ENCODE measurements at regions not wholly inside any gene's neighbourhood (a gene's known extent, or its start where the extent isn't known, plus 50 kb on each side); places are given as distances from the start of the nearest gene placed in this dataset.
A peak's percentile ranks its signal among the peaks of the same experiment; 100 is the strongest.

- no peaks in the 10 kb centered on the region for H3K36me3 ChIP-seq (ENCODE audit: control insufficient read depth in 2 of 2, insufficient read depth in 2 of 2, low read length in 1 of 2)
- WGBS: 97% methylated on average over 3 of the region's 3 CpGs
- H3K4me1 ChIP-seq (ENCODE audit: control insufficient read depth in 2 of 2, insufficient read depth in 2 of 2, low read length in 2 of 2): no peaks in the 10 kb centered on the region
- no peaks in the 10 kb centered on the region for H3K9me3 ChIP-seq (ENCODE audit: control insufficient read depth in 2 of 2, insufficient read depth in 1 of 2, low read length in 1 of 2)
- DNase-seq (ENCODE audit: low read depth in 6 of 9, low spot score in 9 of 9): no peak
- no peaks in the 10 kb centered on the region for H3K27me3 ChIP-seq (ENCODE audit: control insufficient read depth in 2 of 2, insufficient read depth in 1 of 2, low read length in 1 of 2)
- no peak overlapping the region for H3K27ac ChIP-seq (ENCODE audit: low read depth in 1 of 2, low read length in 1 of 2)
- no peak overlapping the region for H3K4me3 ChIP-seq (ENCODE audit: low read length in 2 of 2)
Measured at GRCh38 chr22:34493486-34493885, 572.5 kb upstream of the ISX start.

DNA sequence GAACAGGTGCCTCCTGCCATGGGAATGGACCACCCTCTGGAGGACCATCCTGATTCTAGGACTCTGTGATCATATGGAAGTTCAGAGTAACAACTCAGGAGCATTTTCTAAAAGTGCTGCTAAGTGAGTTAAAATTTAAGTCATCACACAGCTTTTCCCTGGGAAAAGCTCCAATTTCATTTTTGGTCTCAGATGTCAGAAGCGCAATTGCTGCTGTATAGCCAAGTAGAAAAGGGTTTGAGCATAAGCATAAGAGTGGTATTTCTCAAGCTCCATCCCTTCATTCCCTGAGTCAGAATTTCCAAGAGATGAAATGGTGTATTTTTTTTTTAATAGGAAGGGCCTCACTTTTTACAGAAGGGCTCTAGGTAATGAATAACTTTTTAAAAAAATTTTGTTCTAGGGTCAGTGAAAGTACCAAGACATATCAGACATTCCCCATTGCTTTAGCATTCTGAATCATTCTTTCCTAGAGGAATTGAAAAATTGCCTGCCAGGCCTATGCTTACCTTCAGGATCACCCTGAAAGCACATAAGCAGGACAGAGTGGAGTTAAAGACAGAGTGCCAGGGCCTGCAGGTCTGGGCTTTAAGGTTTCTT, 564.5 kb upstream of the ISX start:
- H3K4me1 ChIP-seq (ENCODE audit: control insufficient read depth in 2 of 2, insufficient read depth in 2 of 2, low read length in 2 of 2): no peaks in the 10 kb centered on the region
- H3K4me3 ChIP-seq (ENCODE audit: low read length in 2 of 2): no peak overlapping the region
- H3K27me3 ChIP-seq (ENCODE audit: control insufficient read depth in 2 of 2, insufficient read depth in 1 of 2, low read length in 1 of 2): no peaks in the 10 kb centered on the region
- DNase-seq (ENCODE audit: low read depth in 6 of 9, low spot score in 9 of 9): no peak
- H3K36me3 ChIP-seq (ENCODE audit: control insufficient read depth in 2 of 2, insufficient read depth in 2 of 2, low read length in 1 of 2): no peaks in the 10 kb centered on the region
- peaks cover 0 to 4% of the 10 kb centered on the region in 2 donors for H3K9me3 ChIP-seq (ENCODE audit: control insufficient read depth in 2 of 2, insufficient read depth in 1 of 2, low read length in 1 of 2)
- no peak overlapping the region for H3K27ac ChIP-seq (ENCODE audit: low read depth in 1 of 2, low read length in 1 of 2)
- 90% methylated on average over 1 of the region's 1 CpG for WGBS

DNA sequence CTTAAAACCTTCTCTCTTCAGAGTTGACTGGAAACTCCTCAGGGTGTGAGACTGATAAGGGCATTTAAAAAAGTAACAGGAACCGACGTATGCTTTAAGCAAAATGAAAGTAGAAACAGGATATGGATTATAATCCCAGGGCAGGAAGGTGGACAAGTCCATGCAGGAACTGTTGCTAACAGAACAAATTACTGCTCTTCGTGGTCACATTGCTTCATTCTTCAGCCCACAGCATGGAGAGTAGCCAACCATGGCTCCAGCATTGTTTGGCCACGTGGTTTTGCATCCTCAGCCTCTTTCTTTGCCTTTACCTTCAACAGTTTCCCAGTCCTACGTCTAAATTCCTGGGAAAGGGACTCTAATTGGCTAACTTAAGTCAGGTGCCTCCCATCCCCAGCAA, 563.1 kb upstream of the ISX start:
- Histone ChIP-seq H3K9me3 (ENCODE audit: control insufficient read depth in 2 of 2, insufficient read depth in 1 of 2, low read length in 1 of 2) (peaks cover 0 to 4% of the 10 kb centered on the region in 2 donors), H3K27me3 (ENCODE audit: control insufficient read depth in 2 of 2, insufficient read depth in 1 of 2, low read length in 1 of 2) (no peaks in the 10 kb centered on the region), H3K4me1 (ENCODE audit: control insufficient read depth in 2 of 2, insufficient read depth in 2 of 2, low read length in 2 of 2) (no peaks in the 10 kb centered on the region), H3K36me3 (ENCODE audit: control insufficient read depth in 2 of 2, insufficient read depth in 2 of 2, low read length in 1 of 2) (no peaks in the 10 kb centered on the region), H3K4me3 (ENCODE audit: low read length in 2 of 2) (no peak overlapping the region), H3K27ac (ENCODE audit: low read depth in 1 of 2, low read length in 1 of 2) (peak overlapping the region in 1 of 2 donors; percentile 8)
- DNase-seq (ENCODE audit: low read depth in 6 of 9, low spot score in 9 of 9): no peak
- WGBS: 47% methylated on average over 5 of the region's 5 CpGs

DNA sequence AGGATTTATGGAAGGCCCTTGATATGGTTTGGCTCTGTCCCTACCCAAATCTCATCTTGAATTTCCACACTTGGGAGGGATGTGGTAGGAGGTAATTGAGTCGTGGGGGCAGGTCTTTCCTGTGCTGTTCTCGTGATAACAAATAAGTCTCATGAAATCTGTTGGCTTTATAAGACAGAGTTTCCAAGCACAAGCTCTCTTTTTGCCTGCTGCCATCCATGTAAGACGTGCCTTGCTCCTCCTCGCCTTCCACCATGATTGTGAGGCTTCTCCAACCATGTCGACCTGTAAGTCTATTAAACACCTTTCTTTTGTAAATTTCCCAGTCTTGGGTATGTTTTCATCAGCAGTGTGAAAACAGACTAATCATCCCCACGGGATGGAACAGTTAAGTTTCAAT, 557.2 kb upstream of the ISX start:
- no peak overlapping the region for H3K4me3 ChIP-seq (ENCODE audit: low read length in 2 of 2)
- no peak overlapping the region for H3K27ac ChIP-seq (ENCODE audit: low read depth in 1 of 2, low read length in 1 of 2)
- WGBS: 71% methylated on average over 6 of the region's 6 CpGs
- no peak for DNase-seq (ENCODE audit: low read depth in 6 of 9, low spot score in 9 of 9)
- H3K9me3 ChIP-seq (ENCODE audit: control insufficient read depth in 2 of 2, insufficient read depth in 1 of 2, low read length in 1 of 2): peaks cover 0 to 4% of the 10 kb centered on the region in 2 donors
- no peaks in the 10 kb centered on the region for H3K27me3 ChIP-seq (ENCODE audit: control insufficient read depth in 2 of 2, insufficient read depth in 1 of 2, low read length in 1 of 2)
- no peaks in the 10 kb centered on the region for H3K36me3 ChIP-seq (ENCODE audit: control insufficient read depth in 2 of 2, insufficient read depth in 2 of 2, low read length in 1 of 2)
- H3K4me1 ChIP-seq (ENCODE audit: control insufficient read depth in 2 of 2, insufficient read depth in 2 of 2, low read length in 2 of 2): no peaks in the 10 kb centered on the region

DNA sequence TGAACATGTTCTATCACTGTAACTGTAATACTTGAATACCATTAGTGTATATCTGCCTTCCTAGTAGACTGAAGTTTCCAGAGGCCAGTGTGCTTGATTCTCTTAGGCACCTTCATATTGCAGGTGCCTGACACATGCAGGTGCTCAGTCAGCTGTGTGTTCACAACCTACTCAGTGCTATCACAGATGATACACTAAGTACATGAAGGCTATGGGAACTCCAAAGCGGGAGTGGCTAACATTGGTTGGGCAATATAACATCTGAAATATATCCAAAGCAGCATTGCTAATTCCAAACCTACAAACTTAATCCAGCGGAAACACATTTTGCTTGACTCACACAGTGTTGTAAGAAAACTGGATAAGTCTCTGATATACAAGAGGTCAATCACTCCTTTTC, 539.3 kb upstream of the ISX start:
- Histone ChIP-seq H3K36me3 (ENCODE audit: control insufficient read depth in 2 of 2, insufficient read depth in 2 of 2, low read length in 1 of 2) (no peaks in the 10 kb centered on the region), H3K27me3 (ENCODE audit: control insufficient read depth in 2 of 2, insufficient read depth in 1 of 2, low read length in 1 of 2) (no peaks in the 10 kb centered on the region), H3K4me3 (ENCODE audit: low read length in 2 of 2) (no peak overlapping the region), H3K4me1 (ENCODE audit: control insufficient read depth in 2 of 2, insufficient read depth in 2 of 2, low read length in 2 of 2) (no peaks in the 10 kb centered on the region), H3K9me3 (ENCODE audit: control insufficient read depth in 2 of 2, insufficient read depth in 1 of 2, low read length in 1 of 2) (no peaks in the 10 kb centered on the region), H3K27ac (ENCODE audit: low read depth in 1 of 2, low read length in 1 of 2) (no peak overlapping the region)
- no peak for DNase-seq (ENCODE audit: low read depth in 6 of 9, low spot score in 9 of 9)
- WGBS: 93% methylated on average over 2 of the region's 2 CpGs

GRCh38 chr22:34534101-34534500, 531.9 kb upstream of the ISX start:
- Histone ChIP-seq H3K36me3 (ENCODE audit: control insufficient read depth in 2 of 2, insufficient read depth in 2 of 2, low read length in 1 of 2) (no peaks in the 10 kb centered on the region), H3K9me3 (ENCODE audit: control insufficient read depth in 2 of 2, insufficient read depth in 1 of 2, low read length in 1 of 2) (peaks cover 0 to 3% of the 10 kb centered on the region in 2 donors), H3K27me3 (ENCODE audit: control insufficient read depth in 2 of 2, insufficient read depth in 1 of 2, low read length in 1 of 2) (no peaks in the 10 kb centered on the region), H3K4me3 (ENCODE audit: low read length in 2 of 2) (no peak overlapping the region), H3K27ac (ENCODE audit: low read depth in 1 of 2, low read length in 1 of 2) (no peak overlapping the region), H3K4me1 (ENCODE audit: control insufficient read depth in 2 of 2, insufficient read depth in 2 of 2, low read length in 2 of 2) (no peaks in the 10 kb centered on the region)
- 71% methylated on average over 4 of the region's 4 CpGs for WGBS
- no peak for DNase-seq (ENCODE audit: low read depth in 6 of 9, low spot score in 9 of 9)

GRCh38 chr22:34567367-34567766, 498.6 kb upstream of the ISX start:
- Histone ChIP-seq H3K36me3 (ENCODE audit: control insufficient read depth in 2 of 2, insufficient read depth in 2 of 2, low read length in 1 of 2) (no peaks in the 10 kb centered on the region), H3K27me3 (ENCODE audit: control insufficient read depth in 2 of 2, insufficient read depth in 1 of 2, low read length in 1 of 2) (no peaks in the 10 kb centered on the region), H3K4me1 (ENCODE audit: control insufficient read depth in 2 of 2, insufficient read depth in 2 of 2, low read length in 2 of 2) (no peaks in the 10 kb centered on the region), H3K9me3 (ENCODE audit: control insufficient read depth in 2 of 2, insufficient read depth in 1 of 2, low read length in 1 of 2) (no peaks in the 10 kb centered on the region), H3K4me3 (ENCODE audit: low read length in 2 of 2) (no peak overlapping the region), H3K27ac (ENCODE audit: low read depth in 1 of 2, low read length in 1 of 2) (no peak overlapping the region)
- 92% methylated on average over 4 of the region's 4 CpGs for WGBS
- no peak for DNase-seq (ENCODE audit: low read depth in 6 of 9, low spot score in 9 of 9)

DNA sequence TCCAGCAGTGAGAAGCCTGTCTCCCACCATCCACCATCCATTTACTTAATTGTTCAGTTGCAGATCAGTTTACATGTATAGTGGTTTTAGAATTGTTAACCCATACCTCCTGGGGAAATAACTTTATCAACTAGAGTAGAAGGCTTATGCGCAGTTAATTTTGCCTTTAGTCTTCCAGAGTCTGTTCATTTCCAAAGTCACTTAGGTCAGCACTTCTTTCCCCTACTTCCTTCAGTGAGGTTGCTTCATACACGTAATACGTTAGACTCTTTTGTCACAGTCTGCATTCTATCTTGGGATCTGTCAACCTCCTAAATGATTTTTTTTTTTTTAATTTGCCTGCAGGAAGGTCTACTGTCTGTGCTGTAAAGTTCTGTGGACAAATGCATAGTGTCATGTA, 495.6 kb upstream of the ISX start:
- H3K9me3 ChIP-seq (ENCODE audit: control insufficient read depth in 2 of 2, insufficient read depth in 1 of 2, low read length in 1 of 2): no peaks in the 10 kb centered on the region
- 86% methylated on average over 3 of the region's 3 CpGs for WGBS
- H3K27me3 ChIP-seq (ENCODE audit: control insufficient read depth in 2 of 2, insufficient read depth in 1 of 2, low read length in 1 of 2): no peaks in the 10 kb centered on the region
- H3K36me3 ChIP-seq (ENCODE audit: control insufficient read depth in 2 of 2, insufficient read depth in 2 of 2, low read length in 1 of 2): no peaks in the 10 kb centered on the region
- H3K4me1 ChIP-seq (ENCODE audit: control insufficient read depth in 2 of 2, insufficient read depth in 2 of 2, low read length in 2 of 2): no peaks in the 10 kb centered on the region
- no peak for DNase-seq (ENCODE audit: low read depth in 6 of 9, low spot score in 9 of 9)
- no peak overlapping the region for H3K27ac ChIP-seq (ENCODE audit: low read depth in 1 of 2, low read length in 1 of 2)
- no peak overlapping the region for H3K4me3 ChIP-seq (ENCODE audit: low read length in 2 of 2)

DNA sequence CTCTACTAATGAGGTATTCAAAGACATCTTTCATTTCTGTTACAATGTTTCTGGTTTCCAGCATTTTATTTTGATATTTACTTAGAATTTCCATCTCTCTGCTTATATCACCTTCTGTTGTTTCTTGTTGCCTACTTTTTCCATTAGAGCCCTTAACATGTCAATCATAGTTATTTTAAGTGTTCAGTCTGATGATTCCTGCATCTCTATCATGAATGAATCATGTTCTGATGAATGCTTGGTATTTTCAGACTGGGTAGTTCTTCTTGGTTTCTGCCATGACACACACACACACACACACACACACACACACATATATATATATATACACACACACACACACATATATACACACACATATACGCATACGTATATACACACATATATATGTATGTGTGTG, 486.4 kb upstream of the ISX start:
- Histone ChIP-seq H3K9me3 (ENCODE audit: control insufficient read depth in 2 of 2, insufficient read depth in 1 of 2, low read length in 1 of 2) (no peaks in the 10 kb centered on the region), H3K4me3 (ENCODE audit: low read length in 2 of 2) (no peak overlapping the region), H3K36me3 (ENCODE audit: control insufficient read depth in 2 of 2, insufficient read depth in 2 of 2, low read length in 1 of 2) (no peaks in the 10 kb centered on the region), H3K27me3 (ENCODE audit: control insufficient read depth in 2 of 2, insufficient read depth in 1 of 2, low read length in 1 of 2) (no peaks in the 10 kb centered on the region), H3K27ac (ENCODE audit: low read depth in 1 of 2, low read length in 1 of 2) (no peak overlapping the region), H3K4me1 (ENCODE audit: control insufficient read depth in 2 of 2, insufficient read depth in 2 of 2, low read length in 2 of 2) (no peaks in the 10 kb centered on the region)
- no peak for DNase-seq (ENCODE audit: low read depth in 6 of 9, low spot score in 9 of 9)
- WGBS: 93% methylated on average over 2 of the region's 2 CpGs

All from thymus (tissue), 11 donors.